SK-N-SH (cell line): ENCODE measurements at regions not wholly inside any gene's neighbourhood (a gene's known extent, or its start where the extent isn't known, plus 50 kb on each side); places are given as distances from the start of the nearest gene placed in this dataset.

Experiments
- CTCF ChIA-PET: fragments of 300-600, 350-600 bp; formaldehyde crosslinking; extraction: SDS; loops from one replicate; lab custom pipeline; 2021; lab: Yijun Ruan, JAX
- POLR2A ChIA-PET: fragments of 350-600 bp; sonication (Branson Sonifier 250); formaldehyde crosslinking; extraction: SDS; loops from one replicate; lab custom pipeline; 2020; ENCODE audit warnings: antibody characterized with exemption, inconsistent platforms; lab: Yijun Ruan, JAX
- DNase-seq: peaks from one replicate; pipeline ENCODE4 v3.0.0; 2012
- H2AFZ ChIP-seq: fragments of 200-600 bp; sonication (generic); 2 replicates; pipeline ENCODE4 v1.8.1; 2016; ENCODE audit warnings: antibody characterized with exemption, mild to moderate bottlenecking, low read depth
- H3F3A ChIP-seq: fragments of 200-600 bp; sonication (generic); replicated peaks from 2 replicates; pipeline ENCODE3; 2016; ENCODE audit warnings: antibody characterized with exemption, mild to moderate bottlenecking; ENCODE audit not compliant: insufficient read depth
- H3K27ac ChIP-seq, 2 experiments: fragments of 200-500 bp in 1 of 2; fragments of 200-600 bp in 1 of 2; sonication (Bioruptor generic) in 1 of 2; sonication (generic), shearing (Covaris generic) in 1 of 2; 2 replicates each; pipeline versions ENCODE4 v1.5.1 to v1.6.1; 2014 to 2016; ENCODE audit warnings: low read depth in 2 of 2, inconsistent platforms in 1 of 2, low read length in 1 of 2, mild to moderate bottlenecking in 1 of 2, mixed read lengths in 1 of 2
- H3K27me3 ChIP-seq: fragments of 200-600 bp; sonication (generic), shearing (Covaris generic); 2 replicates; pipeline ENCODE4 v1.6.1; 2016; ENCODE audit warnings: mixed run types; ENCODE audit not compliant: insufficient read depth
- H3K36me3 ChIP-seq, 2 experiments: fragments of 200-500 bp in 1 of 2; fragments of 200-600 bp in 1 of 2; sonication (Bioruptor generic) in 1 of 2; sonication (generic) in 1 of 2; replicated peaks in 1 of 2; 2 replicates each; pipeline versions ENCODE3 to v1.5.1; 2014 to 2016; ENCODE audit warnings: low read length in 1 of 2, mild to moderate bottlenecking in 1 of 2; ENCODE audit not compliant: insufficient read depth in 2 of 2, control insufficient read depth in 1 of 2
- H3K4me1 ChIP-seq, 2 experiments: fragments of 200-500 bp in 1 of 2; fragments of 200-600 bp in 1 of 2; sonication (Bioruptor generic) in 1 of 2; sonication (generic), shearing (Covaris generic) in 1 of 2; 2 replicates each; pipeline versions ENCODE4 v1.5.1 to v1.6.1; 2014 to 2016; ENCODE audit warnings: low read depth in 1 of 2, low read length in 1 of 2, mixed run types in 1 of 2; ENCODE audit not compliant: insufficient read depth in 2 of 2, control insufficient read depth in 1 of 2
- H3K4me2 ChIP-seq: fragments of 200-600 bp; sonication (generic), shearing (Covaris generic); 2 replicates; pipeline ENCODE4 v1.6.1; 2017; ENCODE audit warnings: mixed run types
- H3K4me3 ChIP-seq, 2 experiments: fragments of 200-500 bp in 1 of 2; fragments of 200-600 bp in 1 of 2; sonication (Bioruptor generic) in 1 of 2; sonication (generic), shearing (Covaris generic) in 1 of 2; 2 replicates each; pipeline versions ENCODE4 v1.5.1 to v1.8.1; 2014 to 2016; ENCODE audit warnings: low read depth in 2 of 2, inconsistent platforms in 1 of 2, low read length in 1 of 2, mild to moderate bottlenecking in 1 of 2, mixed read lengths in 1 of 2, moderate library complexity in 1 of 2
- H3K79me2 ChIP-seq: fragments of 200-600 bp; sonication (generic); 2 replicates; pipeline ENCODE4 v1.8.1; 2017; ENCODE audit warnings: mild to moderate bottlenecking; ENCODE audit not compliant: insufficient read depth
- H3K9ac ChIP-seq: fragments of 200-600 bp; sonication (generic); 2 replicates; pipeline ENCODE4 v1.6.1; 2017; ENCODE audit warnings: mixed run types
- H3K9me2 ChIP-seq: fragments of 200-600 bp; sonication (generic); 2 replicates; pipeline ENCODE4 v1.6.1; 2017; ENCODE audit warnings: mixed run types
- H3K9me3 ChIP-seq: fragments of 200-600 bp; sonication (generic); 2 replicates; pipeline ENCODE4 v1.6.1; 2017; ENCODE audit warnings: mixed run types, mild to moderate bottlenecking, moderate library complexity
- H4K20me1 ChIP-seq: fragments of 200-600 bp; sonication (generic); 2 replicates; pipeline ENCODE4 v1.6.1; 2017; ENCODE audit warnings: mild to moderate bottlenecking, mixed run types; ENCODE audit not compliant: insufficient read depth
- CHD2 ChIP-seq: fragments of 150-350 bp; IDR thresholded peaks from 2 replicates; pipeline ENCODE4 v1.6.1; 2018; ENCODE audit warnings: low read length; ENCODE audit not compliant: partially characterized antibody
- EP300 ChIP-seq, 2 experiments: IDR thresholded peaks; 2 replicates each; pipeline versions ENCODE4 v1.4.0 to v1.6.1; 2012; ENCODE audit warnings: borderline replicate concordance in 1 of 2, low read depth in 1 of 2, low read length in 1 of 2
- GABPA ChIP-seq: IDR thresholded peaks from 2 replicates; pipeline ENCODE4 v1.4.0; 2012; ENCODE audit warnings: low read depth, mild to moderate bottlenecking
- NFIC ChIP-seq: IDR thresholded peaks from 2 replicates; pipeline ENCODE4 v1.4.0; 2012; ENCODE audit warnings: borderline replicate concordance
- RXRA ChIP-seq: IDR thresholded peaks from 2 replicates; pipeline ENCODE4 v1.4.0; 2012; ENCODE audit warnings: low read depth, mild to moderate bottlenecking, borderline replicate concordance
- TCF12 ChIP-seq: IDR thresholded peaks from 2 replicates; pipeline ENCODE4 v1.4.0; 2012
- TEAD4 ChIP-seq: IDR thresholded peaks from 2 replicates; pipeline ENCODE4 v1.4.0; 2012; ENCODE audit warnings: mild to moderate bottlenecking, borderline replicate concordance; ENCODE audit not compliant: insufficient read depth
- YY1 ChIP-seq: IDR thresholded peaks from 2 replicates; pipeline ENCODE4 v1.4.0; 2012; ENCODE audit warnings: low read depth, mild to moderate bottlenecking
- WGBS: methylation state at CpG from one replicate; pipeline ENCODE4 v1.1.6; 2017; ENCODE audit warnings: low lambda C conversion rate; 5-methylcytosine and 5-hydroxymethylcytosine counted together
- TF ChIP-seq, protein P1 (sequence below): fragments of 150-350 bp; IDR thresholded peaks from 2 replicates; pipeline ENCODE4 v1.6.1; 2017; ENCODE audit warnings: antibody characterized with exemption, low read length, low read depth, borderline replicate concordance
- TF ChIP-seq, protein P2 (sequence below): fragments of 150-350 bp; IDR thresholded peaks from 2 replicates; pipeline ENCODE4 v1.6.1; 2016; ENCODE audit warnings: mild to moderate bottlenecking, low read depth, low read length
- TF ChIP-seq, protein P3 (sequence below): IDR thresholded peaks from 2 replicates; pipeline ENCODE4; 2012
- TF ChIP-seq, protein P4 (sequence below): IDR thresholded peaks from 2 replicates; pipeline ENCODE4 v1.6.1; 2012; ENCODE audit warnings: mild to moderate bottlenecking, low read depth, low read length, moderate library complexity

DNA sequence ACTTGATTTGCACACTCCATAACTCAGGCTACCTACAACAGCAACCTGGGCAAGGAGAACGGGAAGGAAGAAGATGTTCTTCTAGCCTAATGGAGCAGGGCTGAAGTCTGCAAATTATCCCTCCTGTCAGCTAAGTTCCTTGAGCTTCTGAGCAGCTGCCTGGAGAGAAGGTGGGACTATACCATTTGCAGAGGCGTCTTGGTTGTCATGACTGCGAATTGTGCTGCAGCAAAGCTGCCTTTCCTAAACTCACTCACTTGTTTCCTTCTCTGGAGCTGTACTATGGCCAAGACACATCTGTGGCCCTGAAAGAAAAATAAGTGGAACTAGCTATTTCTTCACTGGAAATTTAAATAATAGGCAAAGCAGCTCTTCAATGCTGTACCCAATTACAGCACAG is 682.4 kb upstream of the GRIA3 start (continued):
- TF ChIP-seq, protein P1, sequence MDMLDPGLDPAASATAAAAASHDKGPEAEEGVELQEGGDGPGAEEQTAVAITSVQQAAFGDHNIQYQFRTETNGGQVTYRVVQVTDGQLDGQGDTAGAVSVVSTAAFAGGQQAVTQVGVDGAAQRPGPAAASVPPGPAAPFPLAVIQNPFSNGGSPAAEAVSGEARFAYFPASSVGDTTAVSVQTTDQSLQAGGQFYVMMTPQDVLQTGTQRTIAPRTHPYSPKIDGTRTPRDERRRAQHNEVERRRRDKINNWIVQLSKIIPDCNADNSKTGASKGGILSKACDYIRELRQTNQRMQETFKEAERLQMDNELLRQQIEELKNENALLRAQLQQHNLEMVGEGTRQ = no peak
- TF ChIP-seq, protein P2, sequence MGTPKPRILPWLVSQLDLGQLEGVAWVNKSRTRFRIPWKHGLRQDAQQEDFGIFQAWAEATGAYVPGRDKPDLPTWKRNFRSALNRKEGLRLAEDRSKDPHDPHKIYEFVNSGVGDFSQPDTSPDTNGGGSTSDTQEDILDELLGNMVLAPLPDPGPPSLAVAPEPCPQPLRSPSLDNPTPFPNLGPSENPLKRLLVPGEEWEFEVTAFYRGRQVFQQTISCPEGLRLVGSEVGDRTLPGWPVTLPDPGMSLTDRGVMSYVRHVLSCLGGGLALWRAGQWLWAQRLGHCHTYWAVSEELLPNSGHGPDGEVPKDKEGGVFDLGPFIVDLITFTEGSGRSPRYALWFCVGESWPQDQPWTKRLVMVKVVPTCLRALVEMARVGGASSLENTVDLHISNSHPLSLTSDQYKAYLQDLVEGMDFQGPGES = no peak
- TF ChIP-seq GABPA = no peak
- no peak for TF ChIP-seq RXRA
- TF ChIP-seq, all 33 proteins: peak for 0

DNA sequence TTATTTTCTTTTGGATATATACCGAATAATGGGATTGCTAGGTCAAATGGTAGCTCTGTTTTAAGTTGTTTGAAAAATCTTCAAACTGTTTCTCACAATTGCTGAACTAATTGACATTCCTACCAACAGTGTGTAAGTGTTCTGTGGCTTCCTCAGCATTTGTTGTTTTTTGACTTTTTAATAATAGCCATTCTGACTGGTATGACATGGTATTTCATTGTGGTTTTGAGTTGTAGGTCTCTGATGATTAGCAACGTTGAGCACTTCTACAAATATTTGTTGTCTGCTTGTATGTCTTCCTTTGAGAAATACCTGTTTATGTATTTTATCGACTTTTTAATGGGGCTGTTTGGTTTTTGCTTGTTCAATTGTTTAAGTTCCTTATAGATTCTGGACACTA is 680.1 kb upstream of the GRIA3 start:
- TF ChIP-seq EP300 (IDR thresholded peaks at IDR 0.05; ENCODE audit: borderline replicate concordance in 1 of 2, low read depth in 1 of 2, low read length in 1 of 2) = no peak
- no peak for TF ChIP-seq TEAD4
- TF ChIP-seq, all 33 proteins: peak for 0
- Histone ChIP-seq H3K36me3 (no peaks in the 10 kb centered on the region), H2AFZ (no peak overlapping the region), H3K9me3 (no peaks in the 10 kb centered on the region), H4K20me1 (no peaks in the 10 kb centered on the region), H3K4me1 (no peaks in the 10 kb centered on the region), H3K9me2 (no peaks in the 10 kb centered on the region), H3K9ac (no peak overlapping the region), H3K27me3 (no peaks in the 10 kb centered on the region), H3K79me2 (no peaks in the 10 kb centered on the region), H3K4me2 (no peak overlapping the region), H3F3A (no peaks in the 10 kb centered on the region), H3K4me3 (no peak overlapping the region), H3K27ac (no peak overlapping the region)
- ChIA-PET CTCF (no interaction called here), POLR2A (no interaction called here)
- DNase-seq = no peak
- WGBS = 3% methylated on average over 3 of the region's 3 CpGs

DNA sequence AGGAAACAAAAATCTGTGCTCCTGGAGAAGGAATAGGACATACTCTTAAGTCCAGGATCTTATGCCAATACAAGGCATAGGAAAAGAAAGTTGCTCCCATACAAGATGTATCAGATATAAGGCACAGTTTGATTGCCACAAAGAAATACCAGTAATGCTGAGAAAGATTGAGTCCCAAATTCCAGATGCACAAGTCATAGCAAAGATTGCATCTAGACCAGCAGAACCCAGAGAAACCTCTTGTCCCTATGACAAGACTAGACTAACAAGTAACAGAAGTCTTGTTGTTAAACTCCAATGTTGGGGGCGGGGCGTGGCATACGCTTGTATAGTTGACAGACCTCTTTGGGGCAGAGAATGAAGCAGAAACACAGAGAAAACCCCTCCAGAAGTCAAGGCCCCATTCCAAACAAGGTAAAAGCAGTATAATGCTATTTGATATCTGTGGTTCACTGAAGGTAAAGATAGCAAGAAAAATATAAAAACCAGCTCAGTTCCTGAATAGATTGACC is 671.5 kb upstream of the GRIA3 start:
- no peaks in the 10 kb centered on the region for H3K9me3 ChIP-seq
- POLR2A ChIA-PET = no interaction called here
- no peaks in the 10 kb centered on the region for H4K20me1 ChIP-seq
- WGBS = 9% methylated on average over 3 of the region's 3 CpGs
- H3F3A ChIP-seq = no peaks in the 10 kb centered on the region
- H2AFZ ChIP-seq = no peak overlapping the region
- H3K4me2 ChIP-seq = no peak overlapping the region
- TF ChIP-seq YY1 = no peak
- TF ChIP-seq, protein P3, sequence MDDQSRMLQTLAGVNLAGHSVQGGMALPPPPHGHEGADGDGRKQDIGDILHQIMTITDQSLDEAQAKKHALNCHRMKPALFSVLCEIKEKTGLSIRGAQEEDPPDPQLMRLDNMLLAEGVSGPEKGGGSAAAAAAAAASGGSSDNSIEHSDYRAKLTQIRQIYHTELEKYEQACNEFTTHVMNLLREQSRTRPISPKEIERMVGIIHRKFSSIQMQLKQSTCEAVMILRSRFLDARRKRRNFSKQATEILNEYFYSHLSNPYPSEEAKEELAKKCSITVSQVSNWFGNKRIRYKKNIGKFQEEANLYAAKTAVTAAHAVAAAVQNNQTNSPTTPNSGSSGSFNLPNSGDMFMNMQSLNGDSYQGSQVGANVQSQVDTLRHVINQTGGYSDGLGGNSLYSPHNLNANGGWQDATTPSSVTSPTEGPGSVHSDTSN = no peak
- no peak for TF ChIP-seq CHD2
- no peak for TF ChIP-seq TCF12
- TF ChIP-seq, protein P4, sequence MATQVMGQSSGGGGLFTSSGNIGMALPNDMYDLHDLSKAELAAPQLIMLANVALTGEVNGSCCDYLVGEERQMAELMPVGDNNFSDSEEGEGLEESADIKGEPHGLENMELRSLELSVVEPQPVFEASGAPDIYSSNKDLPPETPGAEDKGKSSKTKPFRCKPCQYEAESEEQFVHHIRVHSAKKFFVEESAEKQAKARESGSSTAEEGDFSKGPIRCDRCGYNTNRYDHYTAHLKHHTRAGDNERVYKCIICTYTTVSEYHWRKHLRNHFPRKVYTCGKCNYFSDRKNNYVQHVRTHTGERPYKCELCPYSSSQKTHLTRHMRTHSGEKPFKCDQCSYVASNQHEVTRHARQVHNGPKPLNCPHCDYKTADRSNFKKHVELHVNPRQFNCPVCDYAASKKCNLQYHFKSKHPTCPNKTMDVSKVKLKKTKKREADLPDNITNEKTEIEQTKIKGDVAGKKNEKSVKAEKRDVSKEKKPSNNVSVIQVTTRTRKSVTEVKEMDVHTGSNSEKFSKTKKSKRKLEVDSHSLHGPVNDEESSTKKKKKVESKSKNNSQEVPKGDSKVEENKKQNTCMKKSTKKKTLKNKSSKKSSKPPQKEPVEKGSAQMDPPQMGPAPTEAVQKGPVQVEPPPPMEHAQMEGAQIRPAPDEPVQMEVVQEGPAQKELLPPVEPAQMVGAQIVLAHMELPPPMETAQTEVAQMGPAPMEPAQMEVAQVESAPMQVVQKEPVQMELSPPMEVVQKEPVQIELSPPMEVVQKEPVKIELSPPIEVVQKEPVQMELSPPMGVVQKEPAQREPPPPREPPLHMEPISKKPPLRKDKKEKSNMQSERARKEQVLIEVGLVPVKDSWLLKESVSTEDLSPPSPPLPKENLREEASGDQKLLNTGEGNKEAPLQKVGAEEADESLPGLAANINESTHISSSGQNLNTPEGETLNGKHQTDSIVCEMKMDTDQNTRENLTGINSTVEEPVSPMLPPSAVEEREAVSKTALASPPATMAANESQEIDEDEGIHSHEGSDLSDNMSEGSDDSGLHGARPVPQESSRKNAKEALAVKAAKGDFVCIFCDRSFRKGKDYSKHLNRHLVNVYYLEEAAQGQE = no peak
- TF ChIP-seq TEAD4 = no peak
- TF ChIP-seq NFIC = no peak
- TF ChIP-seq, all 33 proteins: peak for 0
- DNase-seq = no peak
- H3K36me3 ChIP-seq = no peaks in the 10 kb centered on the region
- H3K27ac ChIP-seq = no peak overlapping the region
- no peak overlapping the region for H3K9ac ChIP-seq
- no peaks in the 10 kb centered on the region for H3K79me2 ChIP-seq
- no peak overlapping the region for H3K4me3 ChIP-seq
- H3K27me3 ChIP-seq = no peaks in the 10 kb centered on the region
- no peaks in the 10 kb centered on the region for H3K9me2 ChIP-seq
- H3K4me1 ChIP-seq = no peaks in the 10 kb centered on the region
- CTCF ChIA-PET = no interaction called here
